T47D (cell line): ENCODE measurements at regions not wholly inside any gene's neighbourhood (a gene's known extent, or its start where the extent isn't known, plus 50 kb on each side); places are given as distances from the start of the nearest gene placed in this dataset.
A peak's percentile ranks its signal among the peaks of the same experiment; 100 is the strongest.

Experiments used
- DNase-seq, 2 experiments: peaks; one replicate each; pipeline versions ENCODE4 v3.0.0 to v3.0.0-alpha.2; 2011 to 2012; ENCODE audit warnings: low read depth in 1 of 2, low spot score in 1 of 2
- JUND ChIP-seq: IDR thresholded peaks from 2 replicates; pipeline ENCODE4 v1.6.1; 2012; ENCODE audit warnings: low read depth
- in situ Hi-C: cut with HindIII; loops from 2 replicates; pipeline ENCODE4 v1.10.0; 2016; ENCODE audit warnings: low sequenced_read_pairs, low pct_unique_long_range_greater_than_20kb

- DNase-seq, result peak in 1 of 2 experiments; percentile 67
- in situ Hi-C loops, result no loop called here
- TF ChIP-seq JUND, result no peak; the same call in 1 of the 2 replicates
Measured at GRCh38 chr18:26764586-26764985, 100.9 kb downstream of the AQP4 start.

- no peak for TF ChIP-seq JUND
- DNase-seq, result no peak
- in situ Hi-C loops, result no loop called here
Measured at GRCh38 chr18:26764177-26764576, 101.3 kb downstream of the AQP4 start.

GRCh38 chr18:26763446-26764110 is 101.9 kb downstream of the AQP4 start:
- TF ChIP-seq JUND, result no peak
- in situ Hi-C loops, result no loop called here
- peak in 1 of 2 experiments; percentile 60 for DNase-seq

GRCh38 chr18:26757263-26758019 is 108.1 kb downstream of the AQP4 start:
- in situ Hi-C loops, result no loop called here

GRCh38 chr18:26756556-26756955 is 109.0 kb downstream of the AQP4 start:
- TF ChIP-seq JUND, result no peak
- DNase-seq, result no peak
- in situ Hi-C loops, result no loop called here

More at GRCh38 chr18:26757263-26758019, 108.1 kb downstream of the AQP4 start:
- peak in 1 of 2 experiments; percentile 88 for DNase-seq
- TF ChIP-seq JUND, result peak; percentile 48; the same call in 1 of the 2 replicates

- peak in 1 of 2 experiments; percentile 74 for DNase-seq
Measured at GRCh38 chr18:26746826-26747475, 118.6 kb downstream of the AQP4 start.

GRCh38 chr18:26746398-26746797 is 119.1 kb downstream of the AQP4 start:
- in situ Hi-C loops, result no loop called here
- no peak for TF ChIP-seq JUND
- peak in 1 of 2 experiments; percentile 35 for DNase-seq

More at GRCh38 chr18:26746826-26747475, 118.6 kb downstream of the AQP4 start:
- peak; percentile 39; the same call in 1 of the 2 replicates for TF ChIP-seq JUND
- in situ Hi-C loops, result no loop called here

GRCh38 chr18:26745288-26746181 is 120.0 kb downstream of the AQP4 start:
- in situ Hi-C loops, result no loop called here
- DNase-seq, result peak in 1 of 2 experiments; percentile 95

GRCh38 chr18:26741758-26742157 is 123.7 kb downstream of the AQP4 start:
- in situ Hi-C loops, result no loop called here
- no peak for DNase-seq
- TF ChIP-seq JUND, result no peak

More at GRCh38 chr18:26745288-26746181, 120.0 kb downstream of the AQP4 start:
- TF ChIP-seq JUND, result no peak; the same call in 1 of the 2 replicates

GRCh38 chr18:26741048-26741447 is 124.5 kb downstream of the AQP4 start:
- in situ Hi-C loops, result no loop called here
- no peak for TF ChIP-seq JUND
- no peak for DNase-seq

- no peak for TF ChIP-seq JUND
- DNase-seq, result no peak
- in situ Hi-C loops, result no loop called here
Measured at GRCh38 chr18:26740396-26740795, 125.1 kb downstream of the AQP4 start.

- in situ Hi-C loops, result no loop called here
- no peak for DNase-seq
- TF ChIP-seq JUND, result no peak
Measured at GRCh38 chr18:26738706-26739105, 126.8 kb downstream of the AQP4 start.
